ENCODE measurements at regions not wholly inside any gene's neighbourhood (a gene's known extent, or its start where the extent isn't known, plus 50 kb on each side); places are given as distances from the start of the nearest gene placed in this dataset.

GRCh38 chr9:84482607-84483006 is 142.0 kb upstream of the SLC28A3 start:
- CTCF ChIA-PET: no interaction called here
- TF ChIP-seq MAX (IDR thresholded peaks at IDR 0.05) (no peak), JUND (IDR thresholded peaks at IDR 0.05) (no peak), REST (IDR thresholded peaks at IDR 0.05; ENCODE audit: low read depth) (no peak)
- POLR2A ChIA-PET: no interaction called here
- BruUV-seq (replicated peaks): no TSS peak
- H3K27me3 ChIP-seq (ENCODE audit: insufficient read depth, low read length): no peaks in the 10 kb centered on the region; the same call in 1 of the 2 replicates
- H3K36me3 ChIP-seq (ENCODE audit: control insufficient read depth in 1 of 2, insufficient read depth in 2 of 2, low read length in 2 of 2): no peaks in the 10 kb centered on the region
- no peaks in the 10 kb centered on the region for H3K79me2 ChIP-seq (ENCODE audit: insufficient read depth, low read length)
- H4K20me1 ChIP-seq (ENCODE audit: insufficient read depth): no peaks in the 10 kb centered on the region
- H3K9ac ChIP-seq (ENCODE audit: low read length): no peak overlapping the region
- intact Hi-C loops (cut with micrococcal nuclease): no loop called here
- H3K4me3 ChIP-seq (replicated peaks in 1 of 2; ENCODE audit: low read depth in 1 of 2, low read length in 2 of 2): no peak overlapping the region
- H3K27ac ChIP-seq (ENCODE audit: low read depth, low read length): no peak overlapping the region
- H2AFZ ChIP-seq (ENCODE audit: low read depth, low read length, poor library complexity, severe bottlenecking): no peak overlapping the region
- no peak overlapping the region for H3K4me2 ChIP-seq (ENCODE audit: low read length)
- RAD21 ChIA-PET (ENCODE audit: low non-redundant PET in 1 of 2, low total read pairs in 2 of 2, uncharacterized antibody in 2 of 2, unreplicated experiment in 2 of 2): no interaction called here
- no peaks in the 10 kb centered on the region for H3K4me1 ChIP-seq (ENCODE audit: control insufficient read depth in 1 of 2, insufficient read depth in 2 of 2, low read length in 2 of 2)
- H3K9me2 ChIP-seq (ENCODE audit: insufficient read depth): no peaks in the 10 kb centered on the region
- DNase-seq (ENCODE audit: low read depth, low spot score) (no peak), ATAC-seq (no peak)
- H3K9me3 ChIP-seq (ENCODE audit: control insufficient read depth in 1 of 2, insufficient read depth in 1 of 2, low read depth in 1 of 2, low read length in 2 of 2): no peaks in the 10 kb centered on the region

GRCh38 chr9:84484172-84484571 is 143.6 kb upstream of the SLC28A3 start:
- Histone ChIP-seq H4K20me1 (ENCODE audit: insufficient read depth) (no peaks in the 10 kb centered on the region), H3K4me2 (ENCODE audit: low read length) (no peak overlapping the region), H3K36me3 (ENCODE audit: control insufficient read depth in 1 of 2, insufficient read depth in 2 of 2, low read length in 2 of 2) (no peaks in the 10 kb centered on the region), H3K79me2 (ENCODE audit: insufficient read depth, low read length) (no peaks in the 10 kb centered on the region), H3K9me2 (ENCODE audit: insufficient read depth) (no peaks in the 10 kb centered on the region), H2AFZ (ENCODE audit: low read depth, low read length, poor library complexity, severe bottlenecking) (no peak overlapping the region), H3K4me3 (replicated peaks in 1 of 2; ENCODE audit: low read depth in 1 of 2, low read length in 2 of 2) (no peak overlapping the region), H3K4me1 (ENCODE audit: control insufficient read depth in 1 of 2, insufficient read depth in 2 of 2, low read length in 2 of 2) (no peaks in the 10 kb centered on the region), H3K27ac (ENCODE audit: low read depth, low read length) (no peak overlapping the region), H3K9me3 (ENCODE audit: control insufficient read depth in 1 of 2, insufficient read depth in 1 of 2, low read depth in 1 of 2, low read length in 2 of 2) (no peaks in the 10 kb centered on the region), H3K27me3 (ENCODE audit: insufficient read depth, low read length) (no peaks in the 10 kb centered on the region; the same call in 1 of the 2 replicates), H3K9ac (ENCODE audit: low read length) (no peak overlapping the region)
- no TSS peak for BruUV-seq (replicated peaks)
- ATAC-seq (no peak), DNase-seq (ENCODE audit: low read depth, low spot score) (no peak)
- CTCF ChIA-PET: no interaction called here
- POLR2A ChIA-PET: no interaction called here
- intact Hi-C loops (cut with micrococcal nuclease): no loop called here
- RAD21 ChIA-PET (ENCODE audit: low non-redundant PET in 1 of 2, low total read pairs in 2 of 2, uncharacterized antibody in 2 of 2, unreplicated experiment in 2 of 2): no interaction called here
- TF ChIP-seq ELF1 (IDR thresholded peaks at IDR 0.05; ENCODE audit: borderline replicate concordance, low read depth): no peak
- no peak for TF ChIP-seq FOSL1 (IDR thresholded peaks at IDR 0.05; ENCODE audit: low read depth)
- TF ChIP-seq ZBTB33 (IDR thresholded peaks at IDR 0.05; ENCODE audit: extremely low read depth, insufficient replicate concordance, low read length): no peak
- no peak for TF ChIP-seq EZH2 (IDR thresholded peaks at IDR 0.05)
- TF ChIP-seq JUND (IDR thresholded peaks at IDR 0.05): no peak
- TF ChIP-seq CBX3 (IDR thresholded peaks at IDR 0.05; ENCODE audit: low read depth): no peak
- TF ChIP-seq SRF (IDR thresholded peaks at IDR 0.05; ENCODE audit: low read depth): no peak
- TF ChIP-seq TCF7L2 (IDR thresholded peaks at IDR 0.05; ENCODE audit: borderline replicate concordance, extremely low read depth, insufficient read depth, insufficient read length): no peak
- TF ChIP-seq ZNF274 (IDR thresholded peaks at IDR 0.05; ENCODE audit: low read depth, low read length): no peak
- TF ChIP-seq MAX (IDR thresholded peaks at IDR 0.05): no peak

Data from HCT116 (cell line).